K562 (cell line): ENCODE measurements at regions not wholly inside any gene's neighbourhood (a gene's known extent, or its start where the extent isn't known, plus 50 kb on each side); places are given as distances from the start of the nearest gene placed in this dataset.

Experiments
- ATAC-seq: fragments of 200-7000 bp; cut with Tn5 transposase; 3 replicates; pipeline ENCODE4 v1.9.1; 2020; ENCODE audit warnings: moderate library complexity
- BruUV-seq: library from RNA; stranded (reverse); fragments of 400-500 nt; replicated peaks from 2 replicates; lab custom pipeline; 2021; lab: Mats Ljungman, UMichigan
- CTCF ChIA-PET: fragments of 300-600 bp; formaldehyde crosslinking; extraction: SDS; loops from one replicate; lab custom pipeline; 2021; ENCODE audit warnings: low intra/inter-chr PET ratio; lab: Yijun Ruan, JAX
- POLR2A ChIA-PET: fragments of 300-600, 350-650 bp; sonication (Branson Sonifier 250); formaldehyde crosslinking; extraction: SDS; loops from one replicate; lab custom pipeline; 2021; ENCODE audit warnings: antibody characterized with exemption, inconsistent platforms; lab: Yijun Ruan, JAX
- DNase-seq, 4 experiments: peaks; one replicate each; pipeline versions ENCODE4 v3.0.0 to v3.0.0-alpha.2; 2011 to 2018; ENCODE audit warnings: low spot score in 3 of 4, mixed read lengths in 3 of 4; ENCODE audit errors: extremely low read depth in 1 of 4
- FAIRE-seq: peaks from 2 replicates; lab custom pipeline; 2011; peaks lifted over from hg19 to GRCh38; lab: Jason Lieb, UNC
- H2AFZ ChIP-seq: 2 replicates; pipeline ENCODE4 v1.6.0; 2011; ENCODE audit warnings: low read depth, low read length, control low read depth, inconsistent platforms
- H3K27ac ChIP-seq: fragments of 200-600 bp; 3 replicates; pipeline ENCODE4 v1.8.0; 2011; ENCODE audit warnings: low read depth, mild to moderate bottlenecking, control low read depth, inconsistent platforms, low read length, moderate library complexity, mixed read lengths; ENCODE audit errors: extremely low read depth
- H3K27me3 ChIP-seq, 2 experiments: fragments of 300-600 bp in 1 of 2; 2 replicates in 1 of 2; 3 replicates in 1 of 2; pipeline versions ENCODE4 v1.6.0 to v1.8.0; 2011; ENCODE audit warnings: inconsistent platforms in 2 of 2, low read length in 2 of 2, mild to moderate bottlenecking in 1 of 2, mixed read lengths in 1 of 2, moderate library complexity in 1 of 2; ENCODE audit not compliant: control insufficient read depth in 2 of 2, insufficient read depth in 2 of 2
- H3K36me3 ChIP-seq: fragments of 300-600 bp; 3 replicates; pipeline ENCODE4 v1.8.0; 2011; ENCODE audit warnings: mild to moderate bottlenecking, low read length, inconsistent platforms; ENCODE audit not compliant: control insufficient read depth, insufficient read depth
- H3K4me1 ChIP-seq, 2 experiments: fragments of 200-600 bp in 1 of 2; replicated peaks in 1 of 2; 2 replicates in 1 of 2; 3 replicates in 1 of 2; pipeline versions ENCODE4 v1.5.1 to v1.8.0; 2011; ENCODE audit warnings: inconsistent platforms in 2 of 2, low read length in 2 of 2, mild to moderate bottlenecking in 1 of 2, mixed read lengths in 1 of 2, moderate library complexity in 1 of 2; ENCODE audit not compliant: control insufficient read depth in 2 of 2, insufficient read depth in 2 of 2
- H3K4me2 ChIP-seq: 2 replicates; pipeline ENCODE4 v1.6.1; 2011; ENCODE audit warnings: low read length, control low read depth, inconsistent platforms, mixed read lengths; ENCODE audit not compliant: insufficient read depth
- H3K4me3 ChIP-seq: fragments of 200-600 bp; sonication (generic), shearing (Covaris generic); 2 replicates; pipeline ENCODE4 v1.5.1; 2016; ENCODE audit warnings: control low read depth, inconsistent platforms
- H3K79me2 ChIP-seq: fragments of 200-600 bp; 3 replicates; pipeline ENCODE4 v1.8.0; 2011; ENCODE audit warnings: low read length, inconsistent platforms; ENCODE audit not compliant: control insufficient read depth, insufficient read depth
- H3K9ac ChIP-seq, 2 experiments: 2 replicates each; pipeline versions ENCODE4 v1.6.0 to v1.6.1; 2011; ENCODE audit warnings: low read depth in 2 of 2, low read length in 2 of 2, control low read depth in 1 of 2, inconsistent platforms in 1 of 2, mild to moderate bottlenecking in 1 of 2, mixed read lengths in 1 of 2; ENCODE audit not compliant: insufficient read depth in 1 of 2
- H3K9me1 ChIP-seq: one replicate; pipeline ENCODE4 v1.6.0; 2011; ENCODE audit warnings: inconsistent platforms, mild to moderate bottlenecking, low read length, moderate library complexity; ENCODE audit not compliant: control insufficient read depth, insufficient read depth
- H3K9me3 ChIP-seq: replicated peaks from 2 replicates; pipeline ENCODE4 v1.5.1; 2011; ENCODE audit warnings: low read depth, low read length, inconsistent platforms; ENCODE audit not compliant: control insufficient read depth, insufficient read depth
- H4K20me1 ChIP-seq: replicated peaks from 2 replicates; pipeline ENCODE4 v1.6.1; 2011; ENCODE audit warnings: low read length, inconsistent platforms, mixed read lengths; ENCODE audit not compliant: control insufficient read depth, insufficient read depth
- ADNP ChIP-seq: fragments of 200-800 bp; sonication (Bioruptor generic); IDR thresholded peaks from 2 replicates; pipeline ENCODE4 v1.6.1; 2016; ENCODE audit warnings: missing genetic modification characterization, missing compliant biosample characterization
- ASH1L ChIP-seq: fragments of 450-650 bp; IDR thresholded peaks from 2 replicates; pipeline ENCODE4 v1.6.1; 2018; ENCODE audit warnings: borderline replicate concordance, mild to moderate bottlenecking, low read depth; ENCODE audit not compliant: partially characterized antibody
- FOXK2 ChIP-seq, 2 experiments: fragments of 450-650 bp; IDR thresholded peaks in 1 of 2; conservative IDR thresholded peaks in 1 of 2; 2 replicates each; pipeline ENCODE4 v1.6.1; 2016; ENCODE audit warnings: low read depth in 2 of 2, mild to moderate bottlenecking in 1 of 2
- HDAC3 ChIP-seq: fragments of 450-650 bp; IDR thresholded peaks from 2 replicates; pipeline ENCODE4 v1.6.1; 2018; ENCODE audit warnings: borderline replicate concordance, mild to moderate bottlenecking, moderate library complexity; ENCODE audit not compliant: partially characterized antibody
- NCOA6 ChIP-seq: fragments of 450-650 bp; IDR thresholded peaks from 2 replicates; pipeline ENCODE4 v1.6.1; 2017; ENCODE audit warnings: mild to moderate bottlenecking
- RBBP5 ChIP-seq: fragments of 200-600 bp; sonication (generic); IDR thresholded peaks from 2 replicates; pipeline ENCODE4 v1.6.1; 2012; ENCODE audit warnings: borderline replicate concordance, mild to moderate bottlenecking, low read length, control low read depth, inconsistent platforms; ENCODE audit not compliant: insufficient read depth, poor library complexity, severe bottlenecking
- RBM15 ChIP-seq: fragments of 200-400 bp; formaldehyde crosslinking; IDR thresholded peaks from 2 replicates; pipeline ENCODE4 v1.6.1; 2018; ENCODE audit warnings: mild to moderate bottlenecking, low read length, moderate library complexity; ENCODE audit not compliant: insufficient read depth
- SMARCA5 ChIP-seq: fragments of 450-650 bp; IDR thresholded peaks from 2 replicates; pipeline ENCODE4 v1.6.1; 2016
- SP1 ChIP-seq: sonication (generic); formaldehyde crosslinking; IDR thresholded peaks from 2 replicates; pipeline ENCODE4 v1.8.1; 2022; ENCODE audit warnings: mild to moderate bottlenecking, missing genetic modification reagents
- ZNF696 ChIP-seq: fragments of 250-450 bp; sonication (Bioruptor Pico); conservative IDR thresholded peaks from 2 replicates; pipeline ENCODE4 v1.4.0; 2020; ENCODE audit warnings: mild to moderate bottlenecking, moderate library complexity
- WGBS: fragments of 100-300 bp; shearing (Covaris generic); methylation state at CpG from one replicate; pipeline ENCODE4 v1.1.6; 2016; ENCODE audit warnings: low coverage, mixed read lengths; ENCODE audit not compliant: insufficient coverage; ENCODE audit errors: missing lambda C conversion rate; 5-methylcytosine and 5-hydroxymethylcytosine counted together
- in situ Hi-C: fragments of 300-500 bp; cut with MboI; formaldehyde crosslinking; loops from 4 replicates; pipeline ENCODE4 v1.15.0; 2018; ENCODE audit warnings: inconsistent platforms, mixed read lengths
- intact Hi-C: fragments of 100-400 bp; cut with micrococcal nuclease; formaldehyde crosslinking; loops from 2 replicates; pipeline ENCODE4 v1.14.2; 2022

DNA sequence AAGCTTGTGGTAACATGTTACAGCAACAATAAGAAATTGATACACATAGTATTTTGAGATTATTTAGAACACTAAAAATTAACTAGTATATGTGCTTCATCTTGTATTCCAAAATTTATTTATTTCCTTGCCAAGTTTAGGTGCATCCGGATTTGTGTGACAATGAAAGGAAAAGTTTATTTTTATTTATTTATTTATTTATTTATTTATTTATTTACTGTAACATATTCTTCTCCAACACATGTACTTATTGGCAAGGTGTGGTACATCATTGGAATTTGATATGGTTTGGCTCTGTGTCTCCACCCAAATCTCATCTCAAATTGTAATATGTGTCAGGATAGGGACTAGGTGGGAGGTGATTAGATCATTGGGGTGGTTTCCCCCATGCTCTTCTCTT, 373.3 kb upstream of the EDIL3 start:
- TF ChIP-seq ADNP (tag), result no peak
- no peak for TF ChIP-seq ASH1L
- TF ChIP-seq RBBP5, result no peak
- TF ChIP-seq ZNF696 (CRISPR knock-in tag), result no peak
- TF ChIP-seq NCOA6, result no peak
- no peak for TF ChIP-seq SP1 (CRISPR knock-in tag)
- no peak for TF ChIP-seq SMARCA5
- TF ChIP-seq FOXK2 (conservative IDR thresholded peaks at IDR 0.05 in 1 of 2, IDR thresholded peaks at IDR 0.05 in 1 of 2; ENCODE audit: low read depth in 2 of 2), result no peak
- no peak for TF ChIP-seq RBM15
- no peak for TF ChIP-seq HDAC3
- H3K9ac ChIP-seq, result no peak overlapping the region
- H3K9me3 ChIP-seq, result no peaks in the 10 kb centered on the region
- in situ Hi-C loops, result no loop called here
- WGBS, result 0% methylated on average over 1 of the region's 1 CpG
- H3K36me3 ChIP-seq, result no peaks in the 10 kb centered on the region
- H3K4me3 ChIP-seq, result no peak overlapping the region
- H3K9me1 ChIP-seq, result no peaks in the 10 kb centered on the region
- no peak for ATAC-seq
- H3K79me2 ChIP-seq, result no peaks in the 10 kb centered on the region
- no peak for FAIRE-seq
- CTCF ChIA-PET, result no interaction called here
- H3K27ac ChIP-seq, result no peak overlapping the region
- H3K27me3 ChIP-seq, result no peaks in the 10 kb centered on the region
- POLR2A ChIA-PET, result no interaction called here
- no TSS peak for BruUV-seq
- no peak for DNase-seq
- H3K4me1 ChIP-seq, result no peaks in the 10 kb centered on the region
- H3K4me2 ChIP-seq, result no peak overlapping the region
- no peak overlapping the region for H2AFZ ChIP-seq
- intact Hi-C loops, result no loop called here
- H4K20me1 ChIP-seq, result no peaks in the 10 kb centered on the region
